Activated CD8-positive, alpha-beta memory T cell treated with anti-CD3 and anti-CD28 coated beads for 4 hours (primary cell): ENCODE measurements at regions not wholly inside any gene's neighbourhood (a gene's known extent, or its start where the extent isn't known, plus 50 kb on each side); places are given as distances from the start of the nearest gene placed in this dataset.
"Not testable (repeated sequence)": the region's sequence is repeated elsewhere in the genome, so short reads cannot be mapped to it uniquely, and the experiment has no call there.

ENCODE experiments used
- DNase-seq, 2 donors: peaks; one replicate each; pipeline ENCODE4 v3.0.0-alpha.2; 2020; ENCODE audit warnings: low read depth in 2 of 2

DNA sequence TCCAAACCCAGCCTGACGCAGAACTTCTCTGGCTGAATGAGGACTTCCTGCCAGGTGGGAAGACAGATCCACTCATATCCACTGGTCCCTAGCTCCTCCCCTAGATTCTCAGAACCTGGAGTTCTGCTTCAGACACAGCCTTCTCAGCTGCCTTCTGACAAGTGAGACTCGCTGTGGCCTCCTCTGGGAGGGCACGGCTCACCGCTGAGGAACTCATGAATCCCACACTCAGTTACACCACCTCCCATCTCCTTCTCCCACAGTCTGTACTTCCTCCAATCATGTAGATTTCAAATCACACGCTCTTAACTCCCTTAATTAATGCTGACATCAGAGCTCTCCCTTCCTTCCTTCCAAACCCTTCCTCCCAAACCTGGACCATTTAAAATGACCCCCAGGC, 86.4 kb upstream of the TMEM45B start:
- DNase-seq = no peak

DNA sequence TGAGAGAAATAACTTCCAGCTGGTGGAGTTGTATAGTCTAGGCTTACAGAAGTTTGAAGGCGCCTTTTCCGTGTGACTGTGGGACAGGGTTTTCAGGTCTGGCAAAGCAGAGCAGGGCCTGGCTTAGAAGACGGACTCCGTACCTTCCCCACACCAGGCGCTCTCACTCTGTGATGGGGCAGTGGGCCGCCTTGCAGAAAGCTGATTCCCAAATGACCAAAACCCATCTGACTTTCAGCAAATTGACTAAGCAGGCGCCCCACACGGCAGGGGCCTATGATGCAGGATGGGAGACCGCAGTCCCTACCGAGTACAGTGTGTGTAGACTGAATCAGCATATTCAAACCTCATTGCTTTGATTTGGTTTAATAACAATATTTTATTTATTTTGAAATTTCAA, 85.8 kb upstream of the TMEM45B start:
- DNase-seq = no peak

DNA sequence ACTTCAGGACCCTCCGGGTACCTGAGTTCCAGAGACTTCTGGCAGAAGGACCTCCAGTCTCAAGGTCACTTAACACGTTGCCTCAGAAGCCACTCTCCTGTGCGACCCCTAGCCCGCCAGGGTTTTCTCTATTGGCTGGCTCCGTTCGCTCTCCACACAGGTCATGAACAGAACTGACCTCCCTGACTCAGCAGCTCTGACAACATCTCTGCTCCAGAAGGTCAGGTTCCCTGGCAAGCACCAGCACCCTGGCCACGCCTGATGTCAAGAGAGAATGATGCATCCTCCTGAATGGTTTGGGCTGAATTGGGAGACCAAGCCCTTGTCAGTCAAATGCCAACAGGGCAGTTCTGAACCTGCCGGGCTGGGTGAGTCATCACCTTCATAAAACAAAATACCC, 84.3 kb upstream of the TMEM45B start:
- no peak for DNase-seq

DNA sequence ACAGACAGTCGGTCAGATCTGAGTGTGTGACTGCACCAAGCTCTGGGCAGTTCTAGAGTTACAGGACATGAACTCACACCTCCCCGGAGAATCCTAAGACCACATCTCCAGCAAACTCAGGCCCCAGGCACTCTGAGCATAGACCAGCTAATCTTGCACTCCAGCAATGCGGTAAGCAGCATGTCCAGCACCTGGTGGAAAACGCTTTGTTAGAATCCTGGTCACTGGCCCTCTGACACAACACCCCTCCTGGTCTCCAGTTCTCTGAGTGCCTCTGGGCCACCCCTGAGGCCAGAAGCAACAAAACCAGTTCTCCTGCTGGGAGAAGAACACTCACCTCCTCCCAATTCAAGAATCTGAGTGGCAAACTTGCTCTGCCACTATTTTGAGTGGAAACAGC, 82.7 kb upstream of the TMEM45B start:
- DNase-seq = no peak

DNA sequence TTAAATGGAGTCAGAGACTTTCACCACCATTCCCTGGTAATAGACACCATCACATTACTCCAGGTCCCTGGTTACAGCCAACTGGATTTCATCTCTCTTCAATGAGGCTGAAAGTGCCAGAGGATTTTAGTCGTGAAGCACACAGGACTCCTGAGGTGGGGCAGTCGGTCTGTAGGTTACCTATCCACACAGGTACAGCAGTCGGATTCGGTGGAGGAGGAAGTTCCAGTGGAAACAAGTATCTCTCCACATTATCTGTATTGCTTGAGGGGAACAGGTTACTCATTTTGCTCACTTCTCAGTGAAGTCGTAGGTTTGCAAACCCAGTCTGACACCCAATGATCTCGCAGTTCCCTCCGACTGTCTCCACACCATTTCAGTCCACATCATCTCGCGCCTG, 82.3 kb upstream of the TMEM45B start:
- no peak for DNase-seq

DNA sequence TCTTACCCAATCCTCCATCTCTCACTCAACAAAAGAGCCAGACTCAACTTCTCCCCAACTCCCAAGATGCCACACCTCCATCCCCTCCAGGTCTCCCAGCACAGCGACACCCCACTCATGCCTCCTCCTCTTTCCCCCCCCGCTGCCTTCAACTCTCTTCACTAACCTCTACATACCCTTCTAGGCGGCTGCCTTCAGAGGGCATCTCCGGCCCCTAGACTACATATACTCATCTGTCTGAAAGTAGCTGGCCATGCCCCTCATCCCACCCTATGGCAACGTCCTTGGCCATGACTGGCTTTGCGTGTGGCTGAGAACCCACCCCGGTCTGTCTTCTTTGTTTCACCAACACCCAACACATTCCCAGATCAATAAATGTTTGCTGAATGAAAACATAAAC, 81.7 kb upstream of the TMEM45B start:
- no peak for DNase-seq

DNA sequence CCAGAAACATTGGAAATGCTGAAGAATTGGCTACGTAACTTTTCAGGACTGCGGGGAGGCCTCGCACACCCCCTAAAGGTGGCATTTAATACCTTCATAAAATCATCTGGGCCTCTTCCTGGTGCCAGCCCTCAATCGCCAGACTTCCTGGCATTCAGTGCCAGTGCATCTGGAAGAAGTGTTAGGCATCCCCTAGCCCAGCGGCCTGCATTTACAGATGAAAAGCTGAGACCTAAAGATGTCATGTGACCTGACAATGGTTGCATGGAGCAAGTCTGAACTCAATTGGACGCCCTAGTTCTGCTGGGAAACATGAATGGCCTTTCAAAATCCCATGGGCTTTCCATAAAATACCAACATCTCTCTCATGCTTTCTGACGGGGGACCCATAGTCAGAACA, 81.0 kb upstream of the TMEM45B start:
- DNase-seq = no peak

DNA sequence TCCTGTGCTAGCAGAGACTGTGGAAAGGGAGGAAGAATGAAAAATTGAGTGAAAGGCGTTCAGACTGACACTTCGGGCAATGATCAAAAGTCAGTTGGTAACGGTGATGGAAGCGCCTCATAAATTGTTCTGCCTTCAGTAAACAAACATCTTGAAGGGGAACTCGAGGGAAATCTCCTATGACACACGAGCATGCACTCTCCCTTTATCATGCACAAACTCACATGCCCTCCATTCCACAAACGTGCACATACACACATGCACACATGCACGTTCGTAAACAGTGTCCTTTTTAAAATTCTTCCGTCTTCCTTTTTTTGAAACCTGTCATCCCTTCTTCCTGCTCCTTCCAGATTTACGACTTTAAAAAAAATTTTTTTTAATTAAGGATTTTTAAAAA, 77.8 kb upstream of the TMEM45B start:
- DNase-seq = no peak

DNA sequence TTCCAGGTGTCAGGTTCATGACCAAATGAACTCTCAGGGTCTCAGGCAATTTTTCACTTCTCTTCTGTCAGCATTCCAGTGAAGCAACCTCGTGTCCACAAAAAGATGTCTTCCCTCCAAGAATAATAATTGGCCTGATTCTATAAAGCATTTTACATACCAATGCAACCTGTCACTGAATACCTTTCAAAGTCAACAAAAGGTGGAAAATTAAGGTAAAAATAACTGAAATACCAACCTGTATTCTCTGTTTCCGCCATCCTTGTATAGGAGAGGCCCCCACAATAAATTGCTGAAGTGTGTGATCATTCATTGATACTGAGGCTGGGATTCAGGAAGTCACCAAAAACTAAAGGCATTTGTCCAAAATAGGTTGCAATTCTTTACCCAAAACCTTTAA, 77.4 kb upstream of the TMEM45B start:
- DNase-seq = no peak

DNA sequence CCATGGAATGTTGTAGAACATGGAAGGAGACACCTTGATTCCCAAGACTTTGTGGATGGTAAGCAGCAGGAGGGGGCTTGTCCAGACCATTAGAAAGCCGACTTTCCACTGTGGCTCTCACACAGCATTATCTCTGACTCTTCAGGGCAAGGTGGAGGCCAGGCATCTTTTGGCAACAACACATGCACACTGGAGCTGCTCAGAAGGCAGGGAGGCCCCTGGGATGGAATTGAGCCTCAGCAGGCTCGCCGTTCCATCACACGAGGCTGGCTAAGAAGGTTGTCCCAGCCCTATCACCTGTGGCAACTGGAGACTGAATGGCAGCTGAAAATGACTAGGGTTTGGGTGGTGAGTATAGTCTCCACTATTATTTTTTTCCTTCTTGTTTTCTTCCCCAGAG, 76.3 kb upstream of the TMEM45B start:
- no peak for DNase-seq

DNA sequence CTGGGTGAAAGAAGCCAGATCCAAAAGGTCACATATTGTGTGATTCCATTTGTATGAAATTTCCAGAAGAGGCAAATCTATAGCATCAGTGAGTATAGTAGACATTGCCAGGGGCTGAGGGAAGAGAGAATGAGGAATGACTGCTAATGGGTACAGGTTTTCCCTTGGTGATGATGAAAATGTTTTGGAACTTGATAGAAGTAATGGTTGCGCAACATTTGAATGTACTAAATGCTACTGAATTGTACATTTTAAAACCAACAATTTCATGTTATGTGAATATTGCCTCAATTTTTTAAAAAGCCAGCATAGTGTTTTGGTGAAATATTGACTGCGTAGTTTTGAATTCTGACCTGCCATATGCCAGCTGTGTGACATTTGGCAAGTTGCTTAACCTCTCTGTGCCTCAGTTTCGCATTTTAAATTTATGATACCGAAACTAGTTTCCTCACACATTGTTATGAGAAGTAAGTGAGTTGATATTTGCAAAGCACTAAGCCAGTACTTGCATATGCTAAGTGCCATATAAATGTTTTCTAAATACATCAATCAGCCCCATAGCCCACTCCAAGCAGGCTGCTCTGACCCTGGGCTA, 75.4 kb upstream of the TMEM45B start:
- DNase-seq = no peak

DNA sequence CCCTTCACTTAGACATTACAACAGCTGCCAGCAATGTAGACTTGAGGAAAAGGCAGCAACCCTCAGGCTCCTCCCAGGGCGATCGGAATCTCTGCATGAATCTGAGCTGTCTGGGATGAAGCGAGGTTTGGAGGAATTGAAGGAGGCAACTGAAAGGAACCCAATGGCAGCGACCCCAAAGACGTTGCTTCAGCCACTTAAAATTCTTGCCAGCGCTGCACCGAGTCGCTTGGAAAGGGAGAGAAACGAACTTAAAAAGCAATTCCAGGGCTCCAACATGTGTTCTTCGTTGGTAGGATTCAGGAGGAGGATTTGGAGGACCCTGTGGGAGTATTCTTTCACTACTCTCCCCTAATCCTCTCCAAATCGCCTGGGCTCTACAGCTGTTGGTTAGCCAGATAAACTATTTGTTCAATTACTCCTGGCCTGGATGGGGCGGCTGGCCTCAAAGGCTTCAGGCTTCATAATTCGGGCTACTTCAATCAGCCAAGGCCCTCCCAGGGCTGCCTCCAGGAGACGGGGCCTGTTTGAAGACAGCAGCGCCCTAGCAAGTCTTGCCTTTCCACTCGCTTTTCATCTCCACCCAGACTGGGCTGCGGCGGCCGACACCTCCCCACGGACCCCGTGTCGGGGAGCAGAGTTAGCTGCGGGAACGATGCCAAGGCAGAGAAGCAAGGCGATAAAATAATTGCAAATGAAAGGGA, 72.4 kb upstream of the TMEM45B start:
- DNase-seq = no peak

DNA sequence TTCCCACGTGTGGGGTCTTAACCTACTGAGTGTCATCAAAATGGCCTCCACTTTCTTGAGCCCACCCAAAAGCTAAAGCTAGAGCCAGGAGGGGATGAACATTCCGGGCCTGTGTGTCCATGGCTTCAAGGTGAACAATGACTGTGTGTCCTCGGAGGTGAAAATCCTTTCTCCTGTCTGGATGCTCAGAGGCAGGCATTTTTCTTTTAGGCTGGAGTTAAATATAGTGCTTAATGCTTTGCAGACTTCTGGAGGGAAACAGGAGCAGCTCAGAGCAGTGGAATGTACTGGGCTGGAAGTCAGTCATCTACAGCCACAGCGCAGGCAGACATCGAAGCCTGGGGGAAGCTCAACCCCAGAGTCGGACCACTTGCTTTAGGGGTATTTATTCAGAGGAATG, 68.6 kb upstream of the TMEM45B start:
- no peak for DNase-seq

DNA sequence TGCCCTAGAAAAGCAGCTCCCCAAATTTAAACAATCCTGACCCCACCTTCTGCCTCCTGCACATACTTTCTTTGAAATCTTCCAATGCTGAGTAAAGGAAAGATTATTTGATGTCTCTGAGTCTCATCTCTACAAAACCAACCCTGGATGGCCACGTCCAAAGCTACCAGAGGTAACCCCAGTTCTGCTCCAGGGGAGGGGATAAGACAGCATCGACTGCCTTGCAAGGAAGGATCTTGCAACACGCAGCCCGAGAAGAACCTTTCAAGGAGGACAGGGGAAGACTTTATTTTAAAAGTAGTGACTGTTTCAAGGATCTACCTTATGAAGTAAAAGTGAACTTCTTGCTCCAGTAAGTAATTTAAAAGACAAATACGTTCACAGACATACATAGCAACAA, 66.5 kb upstream of the TMEM45B start:
- no peak for DNase-seq

DNA sequence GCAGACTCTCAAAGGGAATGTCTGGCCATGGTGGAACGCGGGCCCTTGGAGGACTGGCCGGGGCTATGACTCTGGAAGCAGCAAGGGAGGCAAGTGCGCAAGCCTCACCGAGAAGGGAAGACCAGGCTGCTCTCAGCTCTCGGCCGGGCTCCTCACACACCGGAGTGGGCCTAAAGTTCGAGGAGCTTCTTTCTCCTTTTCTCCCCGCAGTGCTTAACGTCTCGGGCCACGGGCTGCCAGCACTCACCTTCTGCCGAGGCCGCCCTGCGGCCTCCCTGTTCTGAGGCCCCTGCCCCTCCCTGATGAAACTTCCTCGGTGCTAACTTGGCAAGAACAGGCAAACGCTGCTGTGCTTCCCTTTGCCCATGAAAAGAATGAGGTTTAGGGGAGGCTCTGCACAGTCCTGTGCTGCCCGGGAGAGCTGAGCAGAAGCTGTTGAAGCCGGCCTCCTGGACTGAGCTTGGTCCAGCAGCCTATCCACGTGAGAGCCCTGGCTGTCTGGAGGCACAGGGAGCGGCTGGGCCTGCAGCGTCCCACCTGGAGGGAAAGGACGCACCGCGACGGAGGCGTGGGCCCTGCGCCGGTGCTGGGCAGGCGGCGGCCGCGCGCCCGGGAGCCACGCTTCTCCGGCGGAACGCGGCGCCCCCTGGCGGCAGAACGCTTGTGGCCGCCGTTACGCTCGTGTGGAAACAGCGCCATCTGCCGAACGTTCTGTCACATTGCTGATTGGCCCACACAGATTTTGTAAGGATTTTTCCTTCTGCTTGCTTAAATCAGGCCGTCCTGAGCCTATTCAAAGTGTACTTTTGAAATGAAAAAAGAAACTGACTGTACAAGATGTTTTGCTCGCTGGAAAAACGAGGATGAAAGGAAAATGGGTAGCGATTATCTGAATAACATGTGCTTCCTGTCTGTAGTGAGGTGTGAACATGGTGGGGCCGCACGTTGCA, 65.0 kb upstream of the TMEM45B start:
- peak; percentile 35 to 39 for DNase-seq

DNA sequence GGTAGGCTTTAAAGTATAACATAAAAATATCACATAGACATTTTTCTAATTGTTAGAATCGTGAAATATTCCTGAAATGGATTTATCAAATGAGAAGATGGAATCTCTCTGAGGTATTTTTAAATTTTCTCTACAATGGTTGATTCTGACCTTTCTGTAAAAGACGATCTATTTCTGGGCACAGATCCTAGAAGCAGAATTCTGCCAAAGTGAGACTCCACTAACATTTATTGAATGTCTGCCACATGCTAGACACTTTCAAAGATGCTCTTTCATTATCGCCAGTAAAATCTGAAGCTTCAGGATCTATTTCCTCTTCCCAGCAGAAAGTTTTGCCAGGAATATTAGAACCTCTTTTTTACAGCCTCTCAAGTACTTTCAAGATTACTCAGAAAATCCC, 64.1 kb upstream of the TMEM45B start:
- DNase-seq = no peak

DNA sequence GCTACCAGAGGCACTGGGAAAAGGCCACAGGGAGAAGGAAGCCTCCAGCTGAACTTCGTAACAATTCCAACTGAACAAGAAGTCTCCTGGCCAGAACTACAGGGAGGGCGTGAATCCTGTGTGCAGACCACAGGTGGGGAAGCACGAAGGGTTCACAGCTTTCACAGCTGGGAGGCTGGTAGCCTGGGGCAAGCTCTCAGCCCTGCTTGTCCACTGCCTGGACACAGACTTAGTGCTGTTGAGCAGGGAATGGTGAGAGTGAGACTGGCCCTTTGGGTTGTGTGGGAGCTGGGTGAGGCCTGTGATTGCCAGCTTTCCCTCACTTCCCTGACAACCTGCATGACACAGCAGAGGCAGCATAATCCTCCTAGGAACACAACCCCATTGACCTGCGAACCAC, 52.1 kb upstream of the TMEM45B start:
- DNase-seq = not testable (repeated sequence)

DNA sequence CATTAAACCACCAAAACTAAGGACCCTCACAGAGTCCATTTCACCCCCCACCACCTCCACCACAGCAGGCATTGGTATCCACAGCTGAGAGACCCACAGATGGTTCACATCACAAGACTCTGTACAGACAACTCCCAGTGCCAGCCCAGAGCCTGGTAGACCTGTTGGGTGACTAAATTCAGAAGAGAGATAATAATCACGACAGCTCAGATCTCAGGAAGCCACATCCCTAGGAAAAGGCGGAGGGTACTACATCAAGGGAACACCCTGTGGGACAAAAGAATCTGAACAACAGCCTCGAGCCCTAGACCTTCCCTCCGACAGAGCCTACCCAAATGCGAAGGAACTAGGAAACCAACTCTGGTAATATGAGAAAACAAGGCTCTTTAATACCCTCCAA, 51.4 kb upstream of the TMEM45B start:
- not testable (repeated sequence) for DNase-seq
